Neuronal stem cell (in vitro differentiated cells): ENCODE measurements at regions not wholly inside any gene's neighbourhood (a gene's known extent, or its start where the extent isn't known, plus 50 kb on each side); places are given as distances from the start of the nearest gene placed in this dataset.

Experiments
- DNase-seq: peaks from one replicate; pipeline ENCODE4 v3.0.0-alpha.2; 2013; ENCODE audit warnings: low spot score
- H2AFZ ChIP-seq: one replicate; pipeline ENCODE4 v1.6.1; 2013; ENCODE audit warnings: mild to moderate bottlenecking, low read length, inconsistent platforms
- H2AK5ac ChIP-seq: 2 replicates; pipeline ENCODE4 v1.6.1; 2013; ENCODE audit warnings: low read depth, mild to moderate bottlenecking, inconsistent platforms, low read length, moderate library complexity, mixed read lengths
- H2BK120ac ChIP-seq: 2 replicates; pipeline ENCODE4 v1.6.1; 2013; ENCODE audit warnings: low read depth, mild to moderate bottlenecking, inconsistent platforms, low read length, moderate library complexity, mixed read lengths
- H2BK12ac ChIP-seq: one replicate; pipeline ENCODE4 v1.6.1; 2013; ENCODE audit warnings: low read length, inconsistent platforms
- H2BK15ac ChIP-seq: 2 replicates; pipeline ENCODE4 v1.6.1; 2013; ENCODE audit warnings: mild to moderate bottlenecking, low read length, inconsistent platforms, mixed read lengths
- H2BK5ac ChIP-seq: one replicate; pipeline ENCODE4 v1.6.1; 2013; ENCODE audit warnings: inconsistent platforms, mild to moderate bottlenecking, low read length, moderate library complexity
- H3K14ac ChIP-seq: one replicate; pipeline ENCODE4 v1.6.1; 2013; ENCODE audit warnings: low read length, inconsistent platforms
- H3K18ac ChIP-seq: 2 replicates; pipeline ENCODE4 v1.6.1; 2013; ENCODE audit warnings: low read length, inconsistent platforms
- H3K23ac ChIP-seq: 2 replicates; pipeline ENCODE4 v1.6.1; 2013; ENCODE audit warnings: low read depth, mild to moderate bottlenecking, mixed read lengths, low read length, inconsistent platforms; ENCODE audit not compliant: poor library complexity
- H3K27ac ChIP-seq: replicated peaks from 3 replicates; pipeline ENCODE4 v1.5.1; 2013; ENCODE audit warnings: low read length, inconsistent platforms
- H3K27me3 ChIP-seq, 3 experiments: 2 replicates each; pipeline ENCODE4 v1.6.1; 2013; ENCODE audit warnings: low read length in 3 of 3, mild to moderate bottlenecking in 2 of 3, inconsistent platforms in 1 of 3, low read depth in 1 of 3, mixed read lengths in 1 of 3, moderate library complexity in 1 of 3; ENCODE audit not compliant: control insufficient read depth in 3 of 3, insufficient read depth in 3 of 3
- H3K36me3 ChIP-seq, 2 donors: replicated peaks in 1 of 2; 2 replicates each; pipeline ENCODE4 v1.6.1; 2013; ENCODE audit warnings: low read length in 2 of 2; ENCODE audit not compliant: control insufficient read depth in 2 of 2, insufficient read depth in 2 of 2
- H3K4ac ChIP-seq: 2 replicates; pipeline ENCODE4 v1.6.1; 2013; ENCODE audit warnings: inconsistent platforms, mild to moderate bottlenecking, low read length, moderate library complexity
- H3K4me1 ChIP-seq, 2 donors: 1 replicate in 1 of 2; 2 replicates in 1 of 2; pipeline ENCODE4 v1.6.1; 2013; ENCODE audit warnings: low read length in 2 of 2, low read depth in 1 of 2; ENCODE audit not compliant: control insufficient read depth in 2 of 2, insufficient read depth in 1 of 2
- H3K4me2 ChIP-seq: one replicate; pipeline ENCODE4 v1.6.1; 2013; ENCODE audit warnings: mild to moderate bottlenecking, low read length, inconsistent platforms; ENCODE audit not compliant: insufficient read depth, poor library complexity, severe bottlenecking
- H3K4me3 ChIP-seq, 2 donors: 2 replicates each; pipeline ENCODE4 v1.5.1; 2013; ENCODE audit warnings: low read length in 2 of 2, mild to moderate bottlenecking in 2 of 2, inconsistent platforms in 1 of 2, moderate library complexity in 1 of 2
- H3K79me1 ChIP-seq: one replicate; pipeline ENCODE4 v1.6.1; 2013; ENCODE audit warnings: low read depth, mild to moderate bottlenecking, inconsistent platforms, low read length, moderate library complexity
- H3K9ac ChIP-seq: one replicate; pipeline ENCODE4 v1.6.1; 2013; ENCODE audit warnings: mild to moderate bottlenecking, low read depth, low read length, inconsistent platforms; ENCODE audit not compliant: poor library complexity
- H3K9me3 ChIP-seq, 2 donors: replicated peaks in 1 of 2; 2 replicates each; pipeline versions ENCODE3 to v1.6.1; 2013; ENCODE audit warnings: low read length in 2 of 2, mild to moderate bottlenecking in 2 of 2, inconsistent platforms in 1 of 2, low read depth in 1 of 2, mixed read lengths in 1 of 2, moderate library complexity in 1 of 2; ENCODE audit not compliant: control insufficient read depth in 2 of 2, insufficient read depth in 1 of 2
- H4K8ac ChIP-seq: one replicate; pipeline ENCODE4 v1.6.1; 2013; ENCODE audit warnings: low read depth, mild to moderate bottlenecking, inconsistent platforms, low read length, moderate library complexity
- H4K91ac ChIP-seq: one replicate; pipeline ENCODE4 v1.6.1; 2013; ENCODE audit warnings: low read length, low read depth, mild to moderate bottlenecking, inconsistent platforms; ENCODE audit not compliant: poor library complexity
- WGBS, 2 donors: extraction: QIAGEN DNeasy Blood & Tissue Kit; methylation state at CpG; one replicate each; pipeline ENCODE4 v1.1.7; 2013; ENCODE audit warnings: missing lambda C conversion rate in 2 of 2, mixed read lengths in 1 of 2; ENCODE audit not compliant: insufficient read length in 2 of 2, insufficient replicate concordance in 1 of 2; ENCODE audit errors: extremely low coverage in 2 of 2; 5-methylcytosine and 5-hydroxymethylcytosine counted together

- H3K23ac ChIP-seq, result no peak overlapping the region
- H2BK15ac ChIP-seq, result no peak overlapping the region
- H2AK5ac ChIP-seq, result no peak overlapping the region
- H2AFZ ChIP-seq, result no peak overlapping the region
- H3K27ac ChIP-seq, result no peak overlapping the region
- DNase-seq, result no peak
- no peaks in the 10 kb centered on the region for H3K79me1 ChIP-seq
- no peak overlapping the region for H3K9ac ChIP-seq
- no peak overlapping the region for H3K14ac ChIP-seq
- H3K4ac ChIP-seq, result no peak overlapping the region
- peaks cover 0 to 4% of the 10 kb centered on the region in 2 donors for H3K9me3 ChIP-seq
- no peak overlapping the region for H2BK120ac ChIP-seq
- H3K4me3 ChIP-seq, result no peak overlapping the region
- no peak overlapping the region for H2BK12ac ChIP-seq
- no peaks in the 10 kb centered on the region for H3K27me3 ChIP-seq
- no peak overlapping the region for H2BK5ac ChIP-seq
- no peak overlapping the region for H3K18ac ChIP-seq
- H3K4me2 ChIP-seq, result no peak overlapping the region
- no peaks in the 10 kb centered on the region for H3K4me1 ChIP-seq
- no peak overlapping the region for H4K91ac ChIP-seq
- H3K36me3 ChIP-seq, result no peaks in the 10 kb centered on the region
- no peak overlapping the region for H4K8ac ChIP-seq
- no CpG with 5 or more reads among the region's 8 CpGs for WGBS, 2 donors
Measured at GRCh38 chr16:66161942-66162341, 204.5 kb upstream of the CDH5 start.

- no peak for DNase-seq
- WGBS, 2 donors, result no CpG with 5 or more reads among the region's 3 CpGs
Measured at GRCh38 chr16:66161269-66161668, 205.2 kb upstream of the CDH5 start.

GRCh38 chr16:66159987-66160386 lies 206.5 kb upstream of the CDH5 start:
- no peak overlapping the region for H3K18ac ChIP-seq
- H2BK15ac ChIP-seq, result no peak overlapping the region
- no CpG with 5 or more reads among the region's 5 CpGs for WGBS, 2 donors
- no peak overlapping the region for H2AFZ ChIP-seq
- no peaks in the 10 kb centered on the region for H3K79me1 ChIP-seq
- no peak overlapping the region for H3K4me3 ChIP-seq
- H3K27me3 ChIP-seq, result no peaks in the 10 kb centered on the region
- H2BK5ac ChIP-seq, result no peak overlapping the region
- H2BK12ac ChIP-seq, result no peak overlapping the region
- no peak overlapping the region for H3K4me2 ChIP-seq
- H3K9me3 ChIP-seq, result peaks cover 0 to 2% of the 10 kb centered on the region in 2 donors
- no peak overlapping the region for H4K8ac ChIP-seq
- no peak overlapping the region for H3K4ac ChIP-seq
- H3K14ac ChIP-seq, result no peak overlapping the region
- H3K4me1 ChIP-seq, result no peaks in the 10 kb centered on the region
- H3K23ac ChIP-seq, result no peak overlapping the region
- H2AK5ac ChIP-seq, result no peak overlapping the region
- no peak overlapping the region for H3K9ac ChIP-seq
- H3K36me3 ChIP-seq, result no peaks in the 10 kb centered on the region
- no peak overlapping the region for H2BK120ac ChIP-seq
- DNase-seq, result no peak
- no peak overlapping the region for H3K27ac ChIP-seq
- no peak overlapping the region for H4K91ac ChIP-seq

More at GRCh38 chr16:66161269-66161668, 205.2 kb upstream of the CDH5 start:
- Histone ChIP-seq H3K27ac (no peak overlapping the region), H3K4ac (no peak overlapping the region), H3K23ac (no peak overlapping the region), H3K79me1 (no peaks in the 10 kb centered on the region), H2BK12ac (no peak overlapping the region), H4K91ac (no peak overlapping the region), H3K36me3 (no peaks in the 10 kb centered on the region), H3K4me3 (no peak overlapping the region), H2AFZ (no peak overlapping the region), H3K4me1 (no peaks in the 10 kb centered on the region), H3K14ac (no peak overlapping the region), H4K8ac (no peak overlapping the region), H3K4me2 (no peak overlapping the region), H3K9me3 (peaks cover 0 to 4% of the 10 kb centered on the region in 2 donors), H2BK15ac (no peak overlapping the region), H3K18ac (no peak overlapping the region), H2BK5ac (peak overlapping the region; percentile 15), H3K27me3 (no peaks in the 10 kb centered on the region), H3K9ac (no peak overlapping the region), H2BK120ac (no peak overlapping the region), H2AK5ac (no peak overlapping the region)

GRCh38 chr16:66156538-66156937 lies 210.0 kb upstream of the CDH5 start:
- no peak overlapping the region for H3K9ac ChIP-seq
- DNase-seq, result no peak
- no peaks in the 10 kb centered on the region for H3K79me1 ChIP-seq
- H2BK15ac ChIP-seq, result no peak overlapping the region
- H3K4me2 ChIP-seq, result no peak overlapping the region
- no CpG with 5 or more reads among the region's 4 CpGs for WGBS, 2 donors
- H3K23ac ChIP-seq, result no peak overlapping the region
- no peak overlapping the region for H3K4me3 ChIP-seq
- no peak overlapping the region for H3K27ac ChIP-seq
- H3K27me3 ChIP-seq, result no peaks in the 10 kb centered on the region
- no peak overlapping the region for H3K18ac ChIP-seq
- H2BK120ac ChIP-seq, result no peak overlapping the region
- no peak overlapping the region for H2AK5ac ChIP-seq
- no peak overlapping the region for H2BK12ac ChIP-seq
- H3K14ac ChIP-seq, result no peak overlapping the region
- no peak overlapping the region for H3K4ac ChIP-seq
- H2AFZ ChIP-seq, result no peak overlapping the region
- no peaks in the 10 kb centered on the region for H3K36me3 ChIP-seq
- no peak overlapping the region for H4K8ac ChIP-seq
- no peak overlapping the region for H2BK5ac ChIP-seq
- H4K91ac ChIP-seq, result no peak overlapping the region
- peaks cover 0 to 2% of the 10 kb centered on the region in 2 donors for H3K9me3 ChIP-seq
- H3K4me1 ChIP-seq, result no peaks in the 10 kb centered on the region
